Left lung (tissue), 4 donors: ENCODE measurements at regions not wholly inside any gene's neighbourhood (a gene's known extent, or its start where the extent isn't known, plus 50 kb on each side); places are given as distances from the start of the nearest gene placed in this dataset.

Source experiments
- ATAC-seq: fragments of 200-7000 bp; cut with Tn5 transposase; one replicate; pipeline ENCODE4 v1.9.1; 2020; ENCODE audit warnings: moderate library complexity
- DNase-seq, 4 donors: peaks; one replicate each; pipeline ENCODE4 v3.0.0-alpha.2; 2013 to 2020
- H3K27ac ChIP-seq, 2 donors: fragments of 200-600 bp; sonication (generic) in 1 of 2; one replicate each; pipeline versions ENCODE4 v1.5.0 to v1.8.0; 2020 to 2021
- H3K27me3 ChIP-seq, 2 donors: fragments of 200-600 bp; sonication (generic) in 1 of 2; one replicate each; pipeline versions ENCODE4 v1.5.0 to v1.8.0; 2020 to 2021
- H3K36me3 ChIP-seq, 2 donors: fragments of 200-600 bp; sonication (generic) in 1 of 2; one replicate each; pipeline versions ENCODE4 v1.5.0 to v1.8.0; 2020 to 2021
- H3K4me1 ChIP-seq, 2 donors: fragments of 200-600 bp; one replicate each; pipeline ENCODE4 v1.8.0; 2021
- H3K4me3 ChIP-seq, 2 donors: fragments of 200-600 bp; sonication (generic) in 1 of 2; one replicate each; pipeline versions ENCODE4 v1.5.0 to v1.8.0; 2020 to 2021; ENCODE audit warnings: mild to moderate bottlenecking in 1 of 2
- H3K9me3 ChIP-seq, 2 donors: fragments of 200-600 bp; sonication (generic) in 1 of 2; one replicate each; pipeline versions ENCODE4 v1.5.0 to v1.8.0; 2020 to 2021
- CTCF ChIP-seq, 2 donors: fragments of 200-600 bp; sonication (generic) in 1 of 2; IDR thresholded peaks; one replicate each; pipeline versions ENCODE4 v1.5.0 to v1.8.0; 2021; ENCODE audit warnings: antibody characterized with exemption in 2 of 2
- intact Hi-C, 2 donors: fragments of 100-400 bp; cut with DNase I; formaldehyde crosslinking; loops; one replicate each; pipeline versions ENCODE4 v1.11.2 to v1.14.2; 2022
- donor health status: DM: no; HTN: yes; CAD: no.
- donor health status: DM: no; HTN: no; CAD: no.

GRCh38 chr15:85859671-85860070 lies 64.9 kb upstream of the KLHL25 start:
- ATAC-seq (no peak), DNase-seq (no peak)
- no peak overlapping the region for H3K27ac ChIP-seq
- no peaks in the 10 kb centered on the region for H3K9me3 ChIP-seq
- no peaks in the 10 kb centered on the region for H3K36me3 ChIP-seq
- TF ChIP-seq CTCF (IDR thresholded peaks at IDR 0.05), result no peak
- peaks cover 0 to 33% of the 10 kb centered on the region in 2 donors for H3K27me3 ChIP-seq
- intact Hi-C loops, result no loop called here
- no peak overlapping the region for H3K4me3 ChIP-seq
- H3K4me1 ChIP-seq, result no peaks in the 10 kb centered on the region

DNA sequence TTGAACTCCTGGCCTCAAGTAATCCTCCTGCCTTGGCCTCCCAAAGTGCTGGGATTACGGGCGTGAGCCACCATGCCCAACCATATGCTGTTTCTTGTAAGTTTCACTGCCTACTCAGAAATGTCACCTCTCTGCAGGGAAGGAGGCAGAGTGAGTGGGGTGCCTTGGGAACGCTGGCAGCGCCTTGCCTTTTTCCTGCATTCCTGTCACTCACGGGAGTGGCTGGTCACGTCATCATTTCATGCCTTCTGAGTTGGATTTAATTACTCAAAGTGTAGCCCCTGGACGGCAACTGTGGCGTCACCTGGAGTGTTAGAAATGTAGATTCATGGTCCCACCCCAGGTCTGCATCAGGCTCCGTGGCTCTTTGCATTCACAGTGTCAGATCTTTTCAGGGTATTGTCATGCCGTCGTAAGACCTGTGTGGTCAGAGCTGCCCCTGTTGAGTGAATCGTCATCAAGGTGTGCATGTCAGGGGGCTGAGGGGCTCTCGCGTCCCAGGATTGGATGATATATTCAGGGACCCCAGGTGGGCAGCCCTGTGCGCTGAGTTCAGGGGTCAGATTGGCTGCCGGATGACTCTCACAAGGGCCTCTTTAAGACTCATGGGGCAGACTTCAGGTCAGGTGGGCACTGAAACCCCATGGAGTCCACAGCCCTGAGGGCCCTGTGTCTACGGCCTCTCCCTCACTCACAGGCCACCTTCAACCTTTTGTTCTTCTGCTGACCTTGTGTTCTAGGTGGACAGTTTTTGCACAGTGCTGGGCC lies 65.9 kb upstream of the KLHL25 start:
- Histone ChIP-seq H3K4me3 (no peak overlapping the region), H3K36me3 (no peaks in the 10 kb centered on the region), H3K4me1 (no peaks in the 10 kb centered on the region), H3K9me3 (no peaks in the 10 kb centered on the region), H3K27ac (no peak overlapping the region), H3K27me3 (peaks cover 0 to 24% of the 10 kb centered on the region in 2 donors)
- DNase-seq (no peak), ATAC-seq (no peak)
- intact Hi-C loops, result no loop called here
- no peak for TF ChIP-seq CTCF (IDR thresholded peaks at IDR 0.05)

DNA sequence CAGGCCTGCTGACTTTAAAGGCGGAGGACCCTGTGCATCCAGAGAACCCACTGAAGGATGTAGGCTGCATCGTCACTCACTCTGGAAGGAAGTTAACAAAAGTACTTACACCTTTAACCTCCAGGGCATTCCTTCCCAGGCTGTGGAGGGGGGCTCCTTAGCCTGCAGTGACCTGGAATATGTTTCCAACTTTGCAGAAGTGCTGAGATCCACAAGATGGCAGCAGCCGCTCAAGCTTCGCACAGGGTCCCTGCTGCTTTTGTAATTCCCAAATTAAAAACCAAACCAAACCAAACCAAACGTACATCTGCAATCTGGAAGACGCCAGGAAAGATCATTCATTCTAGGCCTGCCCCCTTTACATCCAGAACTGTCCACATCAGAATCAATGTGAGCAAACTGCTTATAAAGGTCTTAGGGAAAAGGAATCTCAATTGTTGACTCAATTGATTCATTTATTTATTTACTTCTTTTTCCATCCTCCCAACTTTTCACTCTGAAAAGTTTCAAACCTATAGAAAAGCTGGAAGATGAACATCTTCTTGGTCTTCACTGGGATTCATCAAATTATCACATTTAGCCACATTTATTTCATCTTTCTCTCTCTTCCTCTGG lies 70.5 kb upstream of the KLHL25 start:
- no peak overlapping the region for H3K27ac ChIP-seq
- peak; percentile 14 to 44 for TF ChIP-seq CTCF (IDR thresholded peaks at IDR 0.05)
- peak in 2 of 4 donors; percentile 24 to 67 for DNase-seq

DNA sequence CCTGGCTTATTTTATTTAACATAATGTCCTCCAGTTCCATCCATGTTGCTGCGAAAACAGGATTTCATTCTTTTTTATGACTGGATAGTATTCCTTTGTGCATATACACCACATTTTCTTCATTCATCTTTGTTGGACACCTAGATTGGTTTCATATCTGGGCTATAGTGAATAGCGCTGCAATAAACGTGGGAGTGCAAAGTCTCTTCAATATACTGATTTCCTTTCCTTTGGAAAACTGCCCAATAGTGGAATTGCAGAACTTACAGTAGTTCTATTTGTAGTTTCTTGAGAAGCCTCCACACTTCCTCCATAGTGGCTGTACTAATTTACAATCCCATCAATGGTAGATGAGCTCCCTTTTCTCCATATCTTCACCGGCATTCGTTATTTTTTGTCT lies 72.5 kb upstream of the KLHL25 start:
- no peak overlapping the region for H3K27ac ChIP-seq
- no peak overlapping the region for H3K4me3 ChIP-seq
- intact Hi-C loops, result no loop called here
- H3K27me3 ChIP-seq, result peaks cover 0 to 12% of the 10 kb centered on the region in 2 donors
- H3K9me3 ChIP-seq, result no peaks in the 10 kb centered on the region
- DNase-seq (no peak), ATAC-seq (no peak)
- TF ChIP-seq CTCF (IDR thresholded peaks at IDR 0.05), result no peak
- no peaks in the 10 kb centered on the region for H3K4me1 ChIP-seq
- H3K36me3 ChIP-seq, result no peaks in the 10 kb centered on the region

More for the DNA sequence above, 70.5 kb upstream of the KLHL25 start:
- Histone ChIP-seq H3K4me3 (no peak overlapping the region), H3K36me3 (no peaks in the 10 kb centered on the region), H3K4me1 (no peaks in the 10 kb centered on the region), H3K9me3 (no peaks in the 10 kb centered on the region), H3K27me3 (no peaks in the 10 kb centered on the region)
- ATAC-seq, result peak; percentile 86
- intact Hi-C loops, result no loop called here

DNA sequence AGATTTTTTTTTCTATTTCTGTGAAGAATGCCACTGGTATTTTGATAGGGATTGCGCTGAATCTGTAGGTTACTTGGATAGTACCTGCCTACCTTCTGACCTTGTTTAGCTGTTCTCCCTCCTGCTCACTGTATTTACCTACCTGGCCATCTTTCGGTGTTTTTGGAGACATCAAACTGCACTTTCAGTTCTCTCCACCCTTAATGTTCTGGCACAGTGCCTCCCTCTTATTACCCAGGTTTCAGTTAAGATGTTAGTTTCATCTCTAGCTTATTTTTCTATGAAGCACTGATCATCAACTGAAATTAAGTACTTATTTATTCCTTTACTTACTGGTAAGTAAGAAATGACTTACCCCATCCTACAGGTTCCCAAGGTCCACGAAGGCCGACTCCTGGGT lies 74.4 kb upstream of the KLHL25 start:
- no peak for ATAC-seq
- TF ChIP-seq CTCF (IDR thresholded peaks at IDR 0.05), result no peak
- H3K4me1 ChIP-seq, result no peaks in the 10 kb centered on the region

More for the DNA sequence above, 74.4 kb upstream of the KLHL25 start:
- H3K27me3 ChIP-seq, result peaks cover 0 to 30% of the 10 kb centered on the region in 2 donors
- H3K9me3 ChIP-seq, result no peaks in the 10 kb centered on the region
- no peak for DNase-seq
- intact Hi-C loops, result no loop called here
- no peaks in the 10 kb centered on the region for H3K36me3 ChIP-seq
- no peak overlapping the region for H3K27ac ChIP-seq
- no peak overlapping the region for H3K4me3 ChIP-seq
